ENCODE measurements at regions not wholly inside any gene's neighbourhood (a gene's known extent, or its start where the extent isn't known, plus 50 kb on each side); places are given as distances from the start of the nearest gene placed in this dataset.
A peak's percentile ranks its signal among the peaks of the same experiment; 100 is the strongest.

DNA sequence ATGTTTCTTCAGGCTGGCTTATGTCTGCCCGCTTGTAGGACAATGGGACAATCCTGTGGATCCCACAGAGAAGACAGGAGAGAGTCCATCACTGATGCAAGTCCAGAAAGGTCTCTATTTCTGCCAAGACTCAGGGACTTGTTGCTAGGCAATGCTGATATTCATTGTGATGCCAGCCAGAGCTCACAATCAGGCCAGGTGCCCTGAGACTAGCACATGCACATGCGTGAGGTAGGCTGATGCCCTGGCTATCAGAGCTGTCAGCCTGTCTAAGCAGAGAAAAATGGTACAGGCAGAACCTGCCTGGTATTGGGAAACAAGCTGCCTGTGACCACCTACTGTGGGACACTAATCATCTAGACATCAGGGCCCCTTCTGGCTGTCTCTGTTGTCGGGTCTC, 638.7 kb upstream of the TSPY4 start:
- Histone ChIP-seq H3K9me3 (no peaks in the 10 kb centered on the region), H3K36me3 (no peaks in the 10 kb centered on the region), H3K4me3 (no peak overlapping the region), H3K27ac (no peak overlapping the region), H3K4me1 (no peaks in the 10 kb centered on the region), H3K27me3 (no peaks in the 10 kb centered on the region)
- WGBS, 5 donors, result 53 to 73% (median 68%) methylated on average over 2 to 3 of the region's 3 CpGs; no CpG with 5 or more reads in 2 of the 5 donors
- TF ChIP-seq POLR2A (IDR thresholded peaks at IDR 0.05) (no peak), CTCF (IDR thresholded peaks at IDR 0.05) (no peak), EP300 (IDR thresholded peaks at IDR 0.05) (no peak), POLR2AphosphoS5 (IDR thresholded peaks at IDR 0.05) (no peak)
- no peak for DNase-seq
- intact Hi-C loops (cut with DNase I; ENCODE audit: low total_unique reads), result no loop called here

- WGBS, 5 donors, result 83 to 89% (median 88%) methylated on average over 7 to 8 of the region's 8 CpGs; no CpG with 5 or more reads in 2 of the 5 donors
Measured at GRCh38 chrY:8705636-8706300, 631.5 kb upstream of the TSPY4 start.

DNA sequence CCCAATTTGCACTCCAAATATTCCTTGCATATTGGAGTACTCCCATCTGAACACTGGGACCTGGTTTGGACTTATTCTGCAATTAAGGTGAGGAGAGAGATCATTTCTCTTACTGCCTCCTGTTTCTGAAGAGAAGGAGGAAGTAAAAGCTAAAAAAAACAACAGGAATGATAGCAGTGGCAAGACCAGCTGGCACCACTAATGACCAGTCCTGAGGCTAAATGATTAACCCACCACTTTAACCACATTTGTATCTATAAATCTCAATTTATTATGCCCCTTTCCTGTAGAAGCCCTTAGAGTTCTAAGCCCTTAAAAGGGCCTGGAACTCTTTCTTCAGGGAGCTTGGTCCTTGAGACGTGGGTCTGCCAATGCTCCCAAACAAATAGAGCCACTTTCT, 625.0 kb upstream of the TSPY4 start:
- 33 to 67% (median 47%) methylated on average over 1 of the region's 1 CpG; no CpG with 5 or more reads in 2 of the 5 donors for WGBS, 5 donors
- Histone ChIP-seq H3K36me3 (no peaks in the 10 kb centered on the region), H3K4me1 (no peaks in the 10 kb centered on the region), H3K27ac (peak overlapping the region in 2 of 5 donors; percentile 33 to 61), H3K4me3 (no peak overlapping the region), H3K9me3 (no peaks in the 10 kb centered on the region), H3K27me3 (no peaks in the 10 kb centered on the region)
- no peak for TF ChIP-seq CTCF (IDR thresholded peaks at IDR 0.05)
- TF ChIP-seq EP300 (IDR thresholded peaks at IDR 0.05), result no peak
- no peak for TF ChIP-seq POLR2A (IDR thresholded peaks at IDR 0.05)
- no peak for TF ChIP-seq POLR2AphosphoS5 (IDR thresholded peaks at IDR 0.05)
- DNase-seq, result no peak
- intact Hi-C loops (cut with DNase I; ENCODE audit: low total_unique reads), result no loop called here

More at GRCh38 chrY:8705636-8706300, 631.5 kb upstream of the TSPY4 start:
- Histone ChIP-seq H3K4me1 (no peaks in the 10 kb centered on the region), H3K27me3 (no peaks in the 10 kb centered on the region), H3K4me3 (no peak overlapping the region), H3K27ac (no peak overlapping the region), H3K9me3 (no peaks in the 10 kb centered on the region), H3K36me3 (no peaks in the 10 kb centered on the region)
- TF ChIP-seq POLR2AphosphoS5 (IDR thresholded peaks at IDR 0.05) (no peak), CTCF (IDR thresholded peaks at IDR 0.05) (no peak), EP300 (IDR thresholded peaks at IDR 0.05) (no peak), POLR2A (IDR thresholded peaks at IDR 0.05) (no peak)
- no peak for DNase-seq
- intact Hi-C loops (cut with DNase I; ENCODE audit: low total_unique reads), result no loop called here

DNA sequence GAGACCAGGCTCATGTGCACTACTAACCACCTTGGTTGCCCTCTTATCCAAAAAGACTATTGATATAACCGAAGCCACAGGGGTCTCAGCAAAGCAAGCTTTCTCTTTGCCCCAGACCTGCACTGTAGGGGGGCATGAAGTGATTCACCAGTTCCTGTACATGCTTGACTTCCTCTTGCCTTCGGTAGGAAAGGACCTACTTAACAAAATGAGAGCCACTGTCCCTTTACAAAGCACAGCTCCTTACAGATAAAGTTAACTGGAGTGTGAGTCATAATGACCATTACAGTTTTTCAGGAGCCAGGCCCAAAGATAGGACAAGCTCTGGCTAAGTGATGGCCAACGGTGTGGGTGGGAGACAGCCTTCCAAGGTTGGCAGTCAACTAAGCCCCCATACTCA, 622.0 kb upstream of the TSPY4 start:
- 45 to 67% (median 47%) methylated on average over 2 to 3 of the region's 3 CpGs; no CpG with 5 or more reads in 2 of the 5 donors for WGBS, 5 donors
- Histone ChIP-seq H3K4me1 (no peaks in the 10 kb centered on the region), H3K4me3 (no peak overlapping the region), H3K9me3 (no peaks in the 10 kb centered on the region), H3K27ac (no peak overlapping the region), H3K27me3 (no peaks in the 10 kb centered on the region), H3K36me3 (no peaks in the 10 kb centered on the region)
- no peak for TF ChIP-seq POLR2A (IDR thresholded peaks at IDR 0.05)
- TF ChIP-seq POLR2AphosphoS5 (IDR thresholded peaks at IDR 0.05), result no peak
- no peak for TF ChIP-seq CTCF (IDR thresholded peaks at IDR 0.05)
- TF ChIP-seq EP300 (IDR thresholded peaks at IDR 0.05), result no peak
- intact Hi-C loops (cut with DNase I; ENCODE audit: low total_unique reads), result no loop called here
- no peak for DNase-seq

Measured in stomach (tissue), 8 donors.